Esophagus muscularis mucosa (tissue), 3 donors: ENCODE measurements at regions not wholly inside any gene's neighbourhood (a gene's known extent, or its start where the extent isn't known, plus 50 kb on each side); places are given as distances from the start of the nearest gene placed in this dataset.

Source experiments
- CTCF ChIP-seq, 3 experiments: fragments of 200-600 bp in 2 of 3; fragments of 450-650 bp in 1 of 3; sonication (generic) in 2 of 3; IDR thresholded peaks; one replicate each; pipeline ENCODE4 v1.5.1; 2017 to 2019; ENCODE audit warnings: antibody characterized with exemption in 3 of 3, mild to moderate bottlenecking in 2 of 3, moderate library complexity in 1 of 3
- POLR2A ChIP-seq: fragments of 450-650 bp; IDR thresholded peaks from one replicate; pipeline ENCODE4 v1.6.1; 2017; ENCODE audit warnings: antibody characterized with exemption, moderate library complexity, mild to moderate bottlenecking, low read depth
- POLR2AphosphoS5 ChIP-seq, 2 donors: sonication (generic); formaldehyde crosslinking; IDR thresholded peaks; one replicate each; pipeline ENCODE4 v1.6.1; 2017; ENCODE audit warnings: antibody characterized with exemption in 2 of 2

GRCh38 chr4:136106753-136107152 is 1425.5 kb downstream of the PCDH18 start:
- TF ChIP-seq CTCF (IDR thresholded peaks at IDR 0.05) (no peak), POLR2A (no peak), POLR2AphosphoS5 (IDR thresholded peaks at IDR 0.05) (no peak)
